GM12878 (cell line): ENCODE measurements at regions not wholly inside any gene's neighbourhood (a gene's known extent, or its start where the extent isn't known, plus 50 kb on each side); places are given as distances from the start of the nearest gene placed in this dataset.

ENCODE experiments used
- ATAC-seq: fragments of 200-7000 bp; cut with Tn5 transposase; 3 replicates; pipeline ENCODE4 v1.9.1; 2020; ENCODE audit warnings: mild to moderate bottlenecking, moderate library complexity
- BruUV-seq: library from RNA; stranded (reverse); fragments of 400-500 nt; replicated peaks from 2 replicates; lab custom pipeline; 2021; lab: Mats Ljungman, UMichigan
- CTCF ChIA-PET: fragments of 300-600 bp; sonication (Branson Sonifier 250); formaldehyde crosslinking; extraction: SDS; loops from one replicate; lab custom pipeline; 2021; ENCODE audit warnings: inconsistent platforms; lab: Yijun Ruan, JAX
- POLR2A ChIA-PET: fragments of 350-600 bp; formaldehyde crosslinking; extraction: SDS; loops from one replicate; lab custom pipeline; 2021; ENCODE audit warnings: inconsistent platforms; lab: Charles Lee
- RAD21 ChIA-PET: fragments of 300-600 bp; sonication (Branson Sonifier 250); formaldehyde crosslinking; loops from one replicate; lab custom pipeline; 2023; ENCODE audit warnings: antibody characterized with exemption; ENCODE audit not compliant: unreplicated experiment; lab: Charles Lee
- SMC1A ChIA-PET: fragments of 300-600 bp; sonication (Branson Sonifier 250); formaldehyde crosslinking; loops from one replicate; lab custom pipeline; 2023; ENCODE audit not compliant: unreplicated experiment, uncharacterized antibody; lab: Charles Lee
- DNase-seq: peaks from one replicate; pipeline ENCODE4 v3.0.0-alpha.2; 2011; ENCODE audit warnings: low read depth, low spot score
- FAIRE-seq: peaks from 3 replicates; lab custom pipeline; 2011; peaks lifted over from hg19 to GRCh38; lab: Jason Lieb, UNC
- H2AFZ ChIP-seq: 2 replicates; pipeline ENCODE4 v1.6.0; 2011; ENCODE audit warnings: low read depth, low read length, control low read depth; ENCODE audit not compliant: control insufficient read depth
- H3K27ac ChIP-seq: 2 replicates; pipeline ENCODE4 v1.5.1; 2011; ENCODE audit warnings: control low read depth; ENCODE audit not compliant: control insufficient read depth, insufficient read depth
- H3K27me3 ChIP-seq, 2 experiments: replicated peaks in 1 of 2; 2 replicates each; pipeline versions ENCODE4 v1.6.0 to v1.6.1; 2011; ENCODE audit warnings: low read length in 1 of 2; ENCODE audit not compliant: control insufficient read depth in 2 of 2, insufficient read depth in 2 of 2
- H3K36me3 ChIP-seq, 2 experiments: 2 replicates each; pipeline ENCODE4 v1.5.1; 2011; ENCODE audit warnings: low read length in 1 of 2; ENCODE audit not compliant: control insufficient read depth in 2 of 2, insufficient read depth in 2 of 2
- H3K4me1 ChIP-seq: 2 replicates; pipeline ENCODE4 v1.6.1; 2011; ENCODE audit warnings: mild to moderate bottlenecking, low read length, moderate library complexity, mixed read lengths; ENCODE audit not compliant: control insufficient read depth, insufficient read depth
- H3K4me2 ChIP-seq: 2 replicates; pipeline ENCODE4 v1.6.0; 2011; ENCODE audit warnings: control low read depth; ENCODE audit not compliant: control insufficient read depth, insufficient read depth
- H3K4me3 ChIP-seq: fragments of 200-600 bp; sonication (generic); 2 replicates; pipeline ENCODE4 v1.5.1; 2016
- H3K79me2 ChIP-seq: 2 replicates; pipeline ENCODE4 v1.6.0; 2011; ENCODE audit warnings: low read length; ENCODE audit not compliant: control insufficient read depth, insufficient read depth
- H3K9ac ChIP-seq: 2 replicates; pipeline ENCODE4 v1.8.0; 2011; ENCODE audit warnings: low read length, control low read depth, mixed read lengths; ENCODE audit not compliant: control insufficient read depth, insufficient read depth
- H3K9me3 ChIP-seq: replicated peaks from 3 replicates; pipeline ENCODE4 v1.5.1; 2011; ENCODE audit warnings: mild to moderate bottlenecking, low read length; ENCODE audit not compliant: control insufficient read depth, insufficient read depth
- H4K20me1 ChIP-seq: 2 replicates; pipeline ENCODE4 v1.6.0; 2011; ENCODE audit not compliant: control insufficient read depth, insufficient read depth
- ATF2 ChIP-seq: IDR thresholded peaks from 2 replicates; pipeline ENCODE4 v1.6.1; 2012; ENCODE audit warnings: low read length, inconsistent platforms
- BACH1 ChIP-seq: fragments of 450-650 bp; IDR thresholded peaks from 2 replicates; pipeline ENCODE4 v1.6.1; 2017; ENCODE audit warnings: mild to moderate bottlenecking, borderline replicate concordance
- CBX3 ChIP-seq: fragments of 200-600 bp; sonication (generic); IDR thresholded peaks from 2 replicates; pipeline ENCODE4 v1.6.1; 2016; ENCODE audit warnings: low read depth, borderline replicate concordance
- CHD4 ChIP-seq: fragments of 200-600 bp; sonication (generic); IDR thresholded peaks from 2 replicates; pipeline ENCODE4 v1.6.1; 2016; ENCODE audit warnings: mild to moderate bottlenecking
- E2F8 ChIP-seq: fragments of 450-650 bp; IDR thresholded peaks from 2 replicates; pipeline ENCODE4 v1.6.1; 2018; ENCODE audit warnings: mild to moderate bottlenecking, low read depth, moderate library complexity; ENCODE audit not compliant: partially characterized antibody
- EED ChIP-seq: sonication (generic); IDR thresholded peaks from 2 replicates; pipeline ENCODE4 v1.6.1; 2016; ENCODE audit warnings: antibody characterized with exemption, low read depth
- HCFC1 ChIP-seq: fragments of 150-350 bp; IDR thresholded peaks from 2 replicates; pipeline ENCODE4 v1.6.1; 2014; ENCODE audit warnings: low read length
- HDGF ChIP-seq: fragments of 450-650 bp; IDR thresholded peaks from 2 replicates; pipeline ENCODE4 v1.6.1; 2016; ENCODE audit warnings: antibody characterized with exemption
- MEF2B ChIP-seq: fragments of 450-650 bp; IDR thresholded peaks from 2 replicates; pipeline ENCODE4 v1.6.1; 2018; ENCODE audit warnings: mild to moderate bottlenecking, moderate library complexity; ENCODE audit not compliant: partially characterized antibody, poor library complexity, severe bottlenecking
- MTA2 ChIP-seq: fragments of 450-650 bp; IDR thresholded peaks from 2 replicates; pipeline ENCODE4 v1.6.1; 2016; ENCODE audit warnings: low read depth, mild to moderate bottlenecking, moderate library complexity
- POU2F2 ChIP-seq: IDR thresholded peaks from 3 replicates; pipeline ENCODE4 v1.6.1; 2011; ENCODE audit warnings: low read depth, mild to moderate bottlenecking, low read length, borderline replicate concordance
- PRDM15 ChIP-seq: fragments of 450-650 bp; formaldehyde crosslinking; IDR thresholded peaks from 2 replicates; pipeline ENCODE4 v1.4.0; 2020; ENCODE audit warnings: mild to moderate bottlenecking, moderate library complexity
- RCOR1 ChIP-seq: conservative IDR thresholded peaks from 2 replicates; pipeline ENCODE4 v1.6.1; 2012; ENCODE audit warnings: low read depth, low read length, improper control_type of control experiment
- SMAD5 ChIP-seq: IDR thresholded peaks from 2 replicates; pipeline ENCODE4 v1.6.1; 2016; ENCODE audit warnings: antibody characterized with exemption, low read depth
- YY1 ChIP-seq: IDR thresholded peaks from 2 replicates; pipeline ENCODE4 v1.6.1; 2011; ENCODE audit warnings: low read depth, mild to moderate bottlenecking, low read length
- ZBED1 ChIP-seq: IDR thresholded peaks from 2 replicates; pipeline ENCODE4 v1.6.1; 2016; ENCODE audit warnings: borderline replicate concordance
- ZNF207 ChIP-seq: fragments of 450-650 bp; IDR thresholded peaks from 2 replicates; pipeline ENCODE4 v1.6.1; 2014; ENCODE audit warnings: antibody characterized with exemption, mild to moderate bottlenecking, borderline replicate concordance
- WGBS: methylation state at CpG from one replicate; pipeline ENCODE4 v1.1.6; 2016; ENCODE audit warnings: low lambda C conversion rate; ENCODE audit not compliant: insufficient replicate concordance, insufficient coverage; ENCODE audit errors: missing lambda C conversion rate; 5-methylcytosine and 5-hydroxymethylcytosine counted together
- in situ Hi-C: fragments of 300-500 bp; cut with MboI; formaldehyde crosslinking; loops from 9 replicates; pipeline ENCODE4 v1.14.3; 2018; ENCODE audit warnings: mixed read lengths
- intact Hi-C: fragments of 100-400 bp; cut with micrococcal nuclease; formaldehyde crosslinking; loops from one replicate; pipeline ENCODE4 v1.14.2; 2022; ENCODE audit not compliant: unreplicated experiment

- H3K4me2 ChIP-seq, result no peak overlapping the region
- TF ChIP-seq E2F8 (no peak), POU2F2 (no peak), ZNF207 (no peak), PRDM15 (no peak), ZBED1 (no peak), BACH1 (no peak), ATF2 (no peak), MEF2B (no peak), MTA2 (no peak), YY1 (no peak), SMAD5 (no peak), EED (no peak), HCFC1 (no peak), CBX3 (no peak), CHD4 (no peak), HDGF (no peak), RCOR1 (no peak)
- WGBS, result 78% methylated on average over 4 of the region's 4 CpGs
- no peak overlapping the region for H3K4me3 ChIP-seq
- FAIRE-seq (no peak), ATAC-seq (no peak), DNase-seq (no peak)
- RAD21 ChIA-PET, result interaction anchor here (1.1 kb wide), 1 partner anchor 104 kb away, joined by 3 read pairs; no protein-coding TSS in a partner anchor
- no peaks in the 10 kb centered on the region for H3K27me3 ChIP-seq
- no peak overlapping the region for H2AFZ ChIP-seq
- SMC1A ChIA-PET, result no interaction called here
- CTCF ChIA-PET, result no interaction called here
- POLR2A ChIA-PET, result interaction anchor here (0.6 kb wide), 1 partner anchor 1463 kb away, joined by 4 read pairs; no protein-coding TSS in a partner anchor
- in situ Hi-C loops, result no loop called here
- intact Hi-C loops, result no loop called here
- no peaks in the 10 kb centered on the region for H3K9me3 ChIP-seq
- H4K20me1 ChIP-seq, result no peaks in the 10 kb centered on the region
- BruUV-seq, result no TSS peak
- H3K4me1 ChIP-seq, result peaks cover 27% of the 10 kb centered on the region
- H3K36me3 ChIP-seq, result no peaks in the 10 kb centered on the region
- no peak overlapping the region for H3K9ac ChIP-seq
- no peaks in the 10 kb centered on the region for H3K79me2 ChIP-seq
- H3K27ac ChIP-seq, result no peak overlapping the region
Measured at GRCh38 chr13:44765001-44765471, 188.9 kb upstream of the TSC22D1 start.
